ENCODE measurements at regions not wholly inside any gene's neighbourhood (a gene's known extent, or its start where the extent isn't known, plus 50 kb on each side); places are given as distances from the start of the nearest gene placed in this dataset.
"Not testable (repeated sequence)": the region's sequence is repeated elsewhere in the genome, so short reads cannot be mapped to it uniquely, and the experiment has no call there.

DNA sequence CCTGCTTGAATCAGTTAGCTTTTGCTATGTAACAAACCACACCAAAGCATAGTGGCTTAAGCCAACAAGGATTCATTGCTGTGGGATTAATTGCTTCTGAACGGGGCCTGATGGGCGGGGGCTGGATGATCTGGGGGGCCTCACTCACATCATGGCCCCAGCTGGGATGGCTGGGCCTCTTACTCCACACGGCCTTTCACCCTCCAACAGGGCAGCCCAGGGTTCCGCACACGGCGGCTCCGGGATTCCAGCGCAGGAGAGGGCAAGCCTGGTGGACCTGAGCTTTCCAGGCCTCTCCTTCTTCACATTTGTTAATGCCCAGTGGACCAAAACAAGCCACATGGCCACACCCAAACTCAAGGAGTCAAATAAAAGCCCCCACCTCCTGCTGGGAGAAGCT, 86.3 kb upstream of the PHLPP1 start:
- no peak for DNase-seq

DNA sequence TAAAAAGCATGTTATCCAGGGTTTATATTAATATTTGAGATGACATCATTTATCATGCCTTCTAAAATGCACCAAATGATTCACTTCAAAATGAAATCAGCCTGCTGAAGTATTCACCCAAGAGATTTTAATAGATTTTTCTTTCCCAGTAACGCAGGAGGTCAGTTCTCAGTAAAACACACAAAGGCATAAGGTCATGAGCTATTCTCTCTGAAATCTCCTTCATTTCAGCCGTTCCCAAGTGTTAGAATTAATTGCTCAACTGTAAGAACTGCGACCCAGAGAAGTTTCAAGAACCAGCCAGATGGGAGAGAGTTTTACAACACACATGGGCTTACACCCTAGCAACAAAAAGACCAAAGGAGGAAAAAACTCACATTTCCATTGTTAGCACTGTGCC, 84.2 kb upstream of the PHLPP1 start:
- DNase-seq = no peak

- DNase-seq = no peak
Observed at GRCh38 chr18:62632788-62633455, 82.4 kb upstream of the PHLPP1 start.

DNA sequence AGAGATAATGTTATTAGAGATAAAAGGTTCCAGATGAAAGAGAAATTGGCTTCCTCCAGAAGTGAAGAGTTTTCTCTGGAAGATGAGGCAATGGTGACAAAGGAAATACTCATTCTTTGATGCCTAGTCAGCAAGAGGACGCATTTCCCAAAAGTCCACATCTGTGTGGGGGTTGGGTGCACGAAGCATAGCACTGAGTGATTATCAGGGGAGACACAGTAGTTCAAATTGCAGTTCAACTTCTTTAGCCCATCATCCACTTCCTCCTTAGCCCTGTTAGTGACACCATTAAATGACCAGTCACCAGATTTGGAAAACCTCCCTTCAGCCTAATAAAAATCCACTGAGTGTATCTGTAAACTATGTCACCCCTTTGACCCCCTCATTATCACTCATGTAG, 80.9 kb upstream of the PHLPP1 start:
- no peak for DNase-seq

GRCh38 chr18:62634979-62635630, 80.2 kb upstream of the PHLPP1 start:
- DNase-seq = no peak

GRCh38 chr18:62637403-62637802, 77.9 kb upstream of the PHLPP1 start:
- no peak for DNase-seq

- DNase-seq = no peak
Observed at GRCh38 chr18:62637807-62638687, 77.3 kb upstream of the PHLPP1 start.

DNA sequence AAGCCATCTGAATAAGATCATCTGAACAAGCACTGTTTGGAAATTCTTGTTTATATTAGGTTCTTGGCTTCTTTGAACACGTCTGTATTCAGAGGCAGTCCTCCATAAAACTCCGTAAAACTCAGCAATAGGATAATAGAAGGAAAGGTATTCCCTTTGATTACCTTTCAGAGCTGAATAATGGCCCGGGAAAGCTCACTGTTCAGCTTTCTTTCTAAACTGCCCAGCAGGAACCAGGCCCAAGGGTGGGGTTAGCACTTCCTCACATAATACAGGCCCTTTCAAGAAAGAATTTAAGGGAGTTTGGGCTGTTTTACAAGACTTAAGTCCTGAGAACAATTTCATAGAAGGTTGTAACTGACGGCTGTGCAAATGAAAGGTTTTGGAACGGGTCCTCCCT, 72.2 kb upstream of the PHLPP1 start:
- no peak for DNase-seq

DNA sequence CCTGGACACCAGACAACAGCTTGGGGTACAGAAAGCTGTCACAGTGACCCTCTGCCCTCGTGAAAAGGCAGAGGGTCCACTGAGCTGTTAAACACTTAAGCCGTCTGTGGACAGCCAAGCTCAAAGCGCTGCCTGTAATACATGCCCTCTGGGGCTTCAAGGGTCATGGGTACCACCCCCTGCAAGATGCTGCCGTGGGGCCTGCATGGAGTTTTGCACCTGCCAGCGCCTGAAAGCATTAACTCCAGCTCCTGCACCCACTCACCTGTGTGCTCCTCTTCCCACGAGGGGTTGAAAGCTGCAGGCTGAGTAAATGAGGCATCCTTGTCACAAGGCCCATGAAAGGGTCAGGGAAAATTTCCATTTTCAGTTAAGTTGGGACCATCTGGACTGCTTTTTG, 70.6 kb upstream of the PHLPP1 start:
- no peak for DNase-seq

DNA sequence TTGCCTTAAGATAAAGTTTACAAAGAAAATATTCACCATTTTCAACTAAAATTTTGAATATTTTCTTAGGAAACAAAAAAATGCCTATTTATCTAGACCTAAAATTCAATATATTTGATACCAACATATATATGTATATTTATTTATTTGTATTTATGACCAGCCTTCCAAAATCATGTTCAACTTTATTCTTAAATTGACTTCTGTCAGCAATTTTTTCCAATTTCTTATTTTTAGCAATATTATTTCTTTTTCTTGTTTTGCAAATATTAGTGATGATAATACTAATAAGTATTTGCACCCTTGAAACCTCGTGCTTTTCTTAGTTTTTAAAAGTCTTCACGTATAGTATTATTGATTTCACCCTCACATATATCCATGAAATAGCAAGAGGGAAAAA, 68.2 kb upstream of the PHLPP1 start:
- no peak for DNase-seq

DNA sequence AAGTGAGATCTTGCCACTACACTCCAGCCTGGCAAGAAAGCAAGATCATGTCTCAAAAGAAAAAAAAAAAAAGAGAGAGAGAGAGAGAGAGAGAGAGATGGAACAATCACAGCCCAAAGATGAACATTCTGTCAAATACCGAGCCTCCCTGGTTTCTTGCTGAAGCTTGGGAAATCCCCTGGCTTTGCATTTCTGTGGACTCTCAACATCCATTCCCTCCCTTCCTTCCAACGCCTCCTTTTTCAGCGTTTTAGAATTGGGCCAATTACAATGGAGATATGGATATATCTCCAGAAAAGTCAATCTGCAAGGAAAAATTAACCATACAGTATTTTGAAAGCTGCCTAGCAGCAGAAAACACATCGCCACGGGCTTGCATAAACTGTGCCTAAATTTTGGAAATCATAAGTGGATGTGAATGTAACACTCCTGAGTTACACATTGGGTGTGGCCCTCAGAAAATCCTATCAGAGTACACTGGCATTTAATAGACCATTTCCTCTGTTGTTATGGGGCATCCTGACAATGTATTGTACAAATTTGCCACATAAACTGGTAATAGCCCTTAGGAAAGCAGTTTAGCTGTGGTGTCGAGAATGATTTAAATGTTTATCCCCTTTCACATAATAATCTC, 67.2 kb upstream of the PHLPP1 start:
- no peak for DNase-seq

GRCh38 chr18:62651276-62652056, 63.9 kb upstream of the PHLPP1 start:
- no peak for DNase-seq

- not testable (repeated sequence) for DNase-seq
Observed at GRCh38 chr18:62652057-62652629, 63.2 kb upstream of the PHLPP1 start.

DNA sequence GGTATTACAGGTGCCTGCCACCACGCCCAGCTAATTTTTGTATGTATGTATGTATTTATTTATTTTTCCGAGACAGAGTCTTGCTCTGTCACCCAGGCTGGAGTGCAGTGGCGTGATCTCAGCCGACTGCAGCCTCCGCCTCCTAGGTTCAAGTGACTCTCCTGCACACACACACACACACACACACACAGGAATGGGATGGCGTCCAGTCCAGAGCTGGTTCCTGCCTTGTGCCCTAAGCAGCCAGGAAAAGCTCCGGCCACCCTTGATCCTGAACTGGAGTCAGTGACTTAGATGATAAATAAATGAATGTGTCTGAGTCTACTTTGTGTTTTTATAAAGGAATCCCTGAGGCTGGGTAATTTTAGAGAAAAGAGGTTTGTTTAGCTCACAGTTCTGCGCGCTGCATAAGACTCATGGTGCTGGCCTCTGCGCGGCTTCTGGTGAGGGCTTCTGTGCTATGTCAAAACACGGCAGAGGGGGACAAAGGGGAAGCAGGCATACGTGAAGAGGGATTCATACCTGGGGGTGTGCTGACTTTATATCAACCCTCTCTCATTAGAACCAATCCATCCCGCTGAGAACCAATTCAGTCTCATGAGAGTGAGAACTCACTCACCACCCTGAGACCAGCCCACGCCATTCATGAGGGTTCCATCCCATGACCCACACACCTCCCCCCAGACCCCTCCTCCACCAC, 59.7 kb upstream of the PHLPP1 start:
- no peak for DNase-seq

- no peak for DNase-seq
Observed at GRCh38 chr18:62658028-62658427, 57.3 kb upstream of the PHLPP1 start.

- no peak for DNase-seq
Observed at GRCh38 chr18:62659698-62660097, 55.6 kb upstream of the PHLPP1 start.

- peak; percentile 21 for DNase-seq
Observed at GRCh38 chr18:62660691-62661090, 54.6 kb upstream of the PHLPP1 start.

DNA sequence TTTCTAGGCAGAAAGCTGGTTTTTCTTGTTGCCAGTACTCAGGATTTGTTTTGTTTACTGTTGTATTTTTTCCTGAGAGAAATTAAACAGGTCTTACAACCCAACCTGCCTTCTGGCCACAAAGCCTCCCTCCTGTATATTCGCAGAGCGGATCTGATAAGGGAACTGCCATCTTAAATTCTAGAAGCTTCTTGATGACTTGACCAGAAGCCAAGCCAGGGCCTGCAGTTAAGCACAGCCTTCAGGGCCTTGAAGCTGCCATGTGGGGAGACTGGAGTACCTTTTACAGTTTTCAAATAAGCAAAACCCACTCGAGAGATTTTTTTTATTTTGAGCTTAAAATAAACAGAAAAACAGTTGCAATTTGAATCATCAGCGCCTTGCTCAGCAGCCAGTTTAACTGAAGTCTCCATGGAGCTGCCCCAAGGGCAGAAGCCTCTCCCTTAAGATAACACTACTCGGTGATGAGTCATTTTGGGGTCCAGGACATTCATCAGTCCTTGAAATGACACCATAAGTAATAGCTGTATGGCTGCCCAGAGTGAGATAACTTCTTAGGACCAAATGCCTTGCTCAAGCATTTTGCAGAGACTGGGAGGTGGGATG, 51.5 kb upstream of the PHLPP1 start:
- DNase-seq = peak; percentile 67

DNA sequence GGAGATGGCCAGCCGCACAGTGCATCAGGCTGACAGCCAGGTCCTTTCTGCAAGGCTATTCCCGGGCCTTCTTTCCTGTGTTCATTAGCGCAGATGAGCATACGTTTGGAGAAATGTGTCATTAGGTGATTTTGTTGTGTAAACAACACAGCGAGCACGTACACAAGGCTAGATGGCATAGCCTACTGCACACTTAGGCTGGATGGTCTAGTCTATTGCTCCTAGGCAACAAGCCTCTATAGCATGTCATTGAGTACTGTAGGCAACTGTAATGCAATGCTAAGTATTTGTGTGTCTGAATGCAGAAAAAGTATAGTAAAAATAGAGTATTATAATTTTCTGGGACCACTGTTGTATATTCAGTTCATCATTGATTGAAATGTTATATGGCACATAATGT, 50.9 kb upstream of the PHLPP1 start:
- no peak for DNase-seq

DNA sequence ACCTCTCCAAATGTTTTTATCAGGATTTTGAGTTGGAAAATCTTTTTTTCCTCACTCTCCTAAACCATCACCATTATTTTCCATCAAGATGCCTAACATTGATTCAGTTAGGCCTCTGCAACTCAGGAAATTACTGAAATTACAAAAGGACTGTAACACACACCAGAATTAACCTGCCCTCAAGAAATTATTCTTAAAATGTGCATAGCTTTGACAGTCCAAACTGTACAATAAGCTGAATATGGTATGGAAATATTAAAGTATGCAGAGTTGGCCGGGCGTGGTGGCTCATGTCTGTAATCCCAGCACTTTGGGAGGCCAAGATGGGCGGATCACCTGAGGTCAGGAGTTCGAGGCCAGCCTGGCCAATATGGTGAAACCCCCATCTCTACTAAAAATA, 50.2 kb upstream of the PHLPP1 start:
- no peak for DNase-seq
